ENCODE measurements at regions not wholly inside any gene's neighbourhood (a gene's known extent, or its start where the extent isn't known, plus 50 kb on each side); places are given as distances from the start of the nearest gene placed in this dataset.

DNA sequence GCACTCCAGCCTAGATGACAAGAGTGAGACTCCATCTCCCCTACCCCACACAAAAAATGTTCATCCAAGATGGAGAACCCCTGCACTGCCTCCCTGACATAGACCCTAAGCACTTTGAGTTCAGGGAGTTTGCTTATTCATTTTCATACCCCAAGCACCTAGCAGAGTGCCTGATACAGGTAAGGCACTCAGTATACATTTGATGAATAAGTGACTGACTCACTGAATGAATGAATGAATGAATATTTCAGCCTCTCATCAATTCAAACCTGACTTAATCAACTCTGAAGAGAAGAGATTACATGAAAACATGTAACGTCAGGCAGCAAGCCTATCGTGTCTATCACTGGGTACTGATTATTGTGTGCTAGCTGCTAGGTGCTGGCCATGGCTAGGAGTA lies 121.3 kb upstream of the GADD45A start:
- no peak for DNase-seq (ENCODE audit: extremely low read depth, low read depth)
- TF ChIP-seq, protein P1, sequence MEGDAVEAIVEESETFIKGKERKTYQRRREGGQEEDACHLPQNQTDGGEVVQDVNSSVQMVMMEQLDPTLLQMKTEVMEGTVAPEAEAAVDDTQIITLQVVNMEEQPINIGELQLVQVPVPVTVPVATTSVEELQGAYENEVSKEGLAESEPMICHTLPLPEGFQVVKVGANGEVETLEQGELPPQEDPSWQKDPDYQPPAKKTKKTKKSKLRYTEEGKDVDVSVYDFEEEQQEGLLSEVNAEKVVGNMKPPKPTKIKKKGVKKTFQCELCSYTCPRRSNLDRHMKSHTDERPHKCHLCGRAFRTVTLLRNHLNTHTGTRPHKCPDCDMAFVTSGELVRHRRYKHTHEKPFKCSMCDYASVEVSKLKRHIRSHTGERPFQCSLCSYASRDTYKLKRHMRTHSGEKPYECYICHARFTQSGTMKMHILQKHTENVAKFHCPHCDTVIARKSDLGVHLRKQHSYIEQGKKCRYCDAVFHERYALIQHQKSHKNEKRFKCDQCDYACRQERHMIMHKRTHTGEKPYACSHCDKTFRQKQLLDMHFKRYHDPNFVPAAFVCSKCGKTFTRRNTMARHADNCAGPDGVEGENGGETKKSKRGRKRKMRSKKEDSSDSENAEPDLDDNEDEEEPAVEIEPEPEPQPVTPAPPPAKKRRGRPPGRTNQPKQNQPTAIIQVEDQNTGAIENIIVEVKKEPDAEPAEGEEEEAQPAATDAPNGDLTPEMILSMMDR (IDR thresholded peaks at IDR 0.05; ENCODE audit: low read depth, low read length), result no peak

DNA sequence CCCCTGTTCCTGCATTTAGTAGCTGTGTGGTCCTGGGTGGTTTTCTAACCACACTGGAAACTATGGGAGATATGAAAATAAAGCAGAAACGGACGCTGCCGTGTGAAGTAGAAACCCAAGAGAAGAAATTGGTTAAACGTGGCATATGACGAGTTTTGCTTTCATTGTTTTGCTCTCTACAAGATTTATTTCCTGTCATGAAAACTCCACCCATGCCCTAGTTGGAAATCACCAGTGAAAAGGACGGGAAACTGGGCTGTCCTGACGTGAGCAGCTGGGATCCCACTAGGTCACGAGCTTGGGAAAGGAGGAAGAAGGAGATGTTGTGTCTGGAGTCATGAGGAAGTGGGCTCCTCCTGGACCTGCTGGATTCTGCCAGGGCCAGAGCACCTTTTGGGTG lies 120.8 kb upstream of the GADD45A start:
- TF ChIP-seq, protein P1 (IDR thresholded peaks at IDR 0.05; ENCODE audit: low read depth, low read length), result no peak
- DNase-seq (ENCODE audit: extremely low read depth, low read depth), result no peak

DNA sequence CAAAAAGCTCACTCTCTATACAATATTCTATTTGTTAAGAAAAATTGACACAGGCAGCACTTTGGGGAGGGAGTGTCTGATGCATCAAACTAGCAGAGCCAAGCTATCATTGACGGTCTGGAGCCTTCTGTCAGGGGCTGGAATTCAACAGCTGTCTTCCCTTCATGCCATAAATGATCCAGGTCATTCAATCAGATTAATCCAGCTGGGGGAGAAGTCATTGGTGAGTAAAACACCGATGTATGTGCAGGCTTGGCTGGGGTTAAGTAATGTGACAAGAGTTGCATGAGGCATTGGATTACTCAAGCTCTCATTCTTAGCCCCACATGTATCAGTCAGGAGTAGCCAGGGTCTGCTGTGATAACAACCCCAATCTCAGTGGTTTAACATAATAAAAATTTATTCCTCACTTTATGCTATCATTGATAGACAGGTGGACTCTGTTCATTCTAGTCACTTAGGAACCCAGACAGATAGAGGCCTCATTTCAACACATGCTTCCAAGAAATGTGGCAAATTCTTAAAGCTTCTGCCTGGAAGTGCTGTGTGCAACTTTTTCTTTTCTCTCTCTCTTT lies 118.1 kb upstream of the GADD45A start:
- DNase-seq (ENCODE audit: extremely low read depth, low read depth), result no peak
- TF ChIP-seq, protein P1 (IDR thresholded peaks at IDR 0.05; ENCODE audit: low read depth, low read length), result no peak

DNA sequence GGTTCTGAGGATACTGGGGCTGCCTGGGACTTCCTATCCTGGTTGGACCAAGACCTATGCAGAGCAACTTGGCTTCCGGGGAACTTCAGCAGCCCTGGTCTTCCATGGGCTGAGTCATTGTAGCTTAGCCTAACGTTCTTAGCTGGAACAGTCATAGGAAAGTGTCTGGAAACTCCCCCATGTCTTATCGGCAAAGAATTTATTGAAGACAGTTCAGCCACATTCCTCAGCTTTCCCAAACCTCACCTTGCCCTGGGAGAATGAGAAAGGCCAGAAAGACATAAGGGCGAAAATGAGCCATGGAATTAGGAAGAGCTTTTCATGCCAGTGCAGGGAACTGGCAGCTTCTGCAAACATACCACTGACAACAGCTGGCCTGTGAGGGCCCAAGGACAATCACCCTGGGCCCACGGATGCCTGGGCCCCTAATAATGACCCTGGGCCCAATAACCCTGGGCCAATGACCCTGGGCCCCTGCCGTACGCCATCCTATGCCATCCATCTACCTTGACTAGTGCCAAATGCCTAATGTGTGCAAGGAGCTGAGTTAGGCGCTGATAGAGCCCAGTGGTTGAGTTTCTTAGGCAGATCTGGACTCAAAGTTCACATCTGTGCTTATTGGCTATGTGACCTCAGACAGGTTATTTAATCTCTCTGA lies 114.4 kb upstream of the GADD45A start:
- TF ChIP-seq, protein P1 (IDR thresholded peaks at IDR 0.05; ENCODE audit: low read depth, low read length), result no peak
- DNase-seq (ENCODE audit: extremely low read depth, low read depth), result no peak

DNA sequence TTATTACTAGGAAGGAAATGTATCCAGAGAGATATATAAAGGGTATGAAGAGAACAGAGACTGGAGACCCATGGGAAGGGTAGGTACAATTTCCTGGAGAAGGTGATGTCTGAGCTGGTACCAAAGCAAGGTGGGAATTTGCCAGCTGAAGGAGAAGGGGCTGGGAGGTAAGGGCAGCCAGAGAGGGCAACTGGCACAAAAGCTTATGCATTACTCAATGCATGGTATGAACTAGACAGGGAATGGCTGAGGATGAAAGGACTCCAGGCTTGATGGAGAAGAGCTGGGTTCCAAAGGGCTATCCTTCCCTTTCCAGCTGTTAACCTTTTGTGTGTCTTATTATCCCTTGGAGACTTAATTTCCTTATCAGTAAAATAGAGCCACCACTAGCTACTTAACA lies 113.6 kb upstream of the GADD45A start:
- no peak for DNase-seq (ENCODE audit: extremely low read depth, low read depth)

DNA sequence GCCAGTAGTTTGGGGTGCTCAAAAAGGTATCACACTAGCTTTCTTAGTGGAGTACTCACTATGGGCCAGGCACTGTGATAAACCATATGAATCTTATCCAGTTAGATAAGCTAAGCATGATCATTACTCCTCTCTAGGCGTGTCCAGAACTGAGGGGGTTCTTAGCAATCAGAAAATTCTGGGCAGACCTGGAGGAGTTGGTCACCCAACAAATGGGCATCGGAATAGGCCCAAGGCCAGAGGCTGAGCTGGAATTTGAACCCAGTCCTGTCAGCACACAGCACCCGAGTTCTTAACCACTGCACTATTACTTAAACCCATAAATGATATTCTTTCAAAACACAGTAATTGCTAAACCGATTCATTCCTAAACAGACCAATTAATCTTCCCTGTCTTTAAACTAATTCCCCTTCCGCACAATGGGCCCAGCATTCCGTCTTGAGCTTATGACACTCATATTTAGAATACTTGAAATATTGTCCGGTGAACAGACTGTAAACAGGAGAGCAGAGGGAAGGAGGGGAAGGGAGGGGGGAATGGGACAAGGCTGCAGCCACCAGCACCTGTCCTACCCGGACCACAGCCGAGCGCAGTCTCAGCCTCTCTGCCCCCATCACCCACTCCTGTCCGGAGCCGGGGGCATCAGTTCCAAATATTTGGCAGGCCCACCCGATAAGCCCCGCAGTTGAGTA lies 113.0 kb upstream of the GADD45A start:
- TF ChIP-seq, protein P1 (IDR thresholded peaks at IDR 0.05; ENCODE audit: low read depth, low read length), result no peak
- no peak for DNase-seq (ENCODE audit: extremely low read depth, low read depth)

More for the DNA sequence above, 113.6 kb upstream of the GADD45A start:
- TF ChIP-seq, protein P1 (IDR thresholded peaks at IDR 0.05; ENCODE audit: low read depth, low read length), result no peak

DNA sequence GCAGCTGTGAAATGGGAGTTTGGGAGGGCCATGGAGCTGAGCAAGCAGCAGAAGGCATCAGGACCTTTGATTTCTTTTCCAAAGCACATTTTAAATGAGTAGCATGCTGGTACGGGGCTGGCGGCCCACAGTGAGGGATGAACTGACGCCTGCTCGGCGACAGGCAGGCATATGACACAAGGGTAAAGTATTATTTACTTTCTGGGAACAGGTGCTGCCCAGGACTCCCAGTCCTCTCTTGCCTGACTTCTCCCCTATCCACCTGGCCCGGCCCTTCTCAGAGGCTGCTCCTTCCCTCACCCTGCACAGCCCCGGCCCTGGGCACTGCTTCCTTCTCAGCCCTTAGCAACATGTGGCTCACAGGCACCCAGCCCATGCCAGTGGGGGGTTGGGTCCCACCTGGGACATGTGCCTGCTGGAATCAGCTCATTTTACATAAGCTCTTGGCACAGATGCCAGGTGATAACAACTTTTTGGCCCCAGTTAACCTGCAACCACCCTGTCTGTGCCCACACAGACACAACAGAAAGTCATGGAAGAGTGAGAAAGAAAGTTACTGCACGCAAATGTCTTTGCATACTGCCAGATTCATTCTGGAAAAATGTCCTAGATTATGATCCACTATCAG lies 112.3 kb upstream of the GADD45A start:
- no peak for DNase-seq (ENCODE audit: extremely low read depth, low read depth)
- TF ChIP-seq, protein P1 (IDR thresholded peaks at IDR 0.05; ENCODE audit: low read depth, low read length), result no peak

All from AG09319 (cell line).